ENCODE measurements at regions not wholly inside any gene's neighbourhood (a gene's known extent, or its start where the extent isn't known, plus 50 kb on each side); places are given as distances from the start of the nearest gene placed in this dataset.

DNA sequence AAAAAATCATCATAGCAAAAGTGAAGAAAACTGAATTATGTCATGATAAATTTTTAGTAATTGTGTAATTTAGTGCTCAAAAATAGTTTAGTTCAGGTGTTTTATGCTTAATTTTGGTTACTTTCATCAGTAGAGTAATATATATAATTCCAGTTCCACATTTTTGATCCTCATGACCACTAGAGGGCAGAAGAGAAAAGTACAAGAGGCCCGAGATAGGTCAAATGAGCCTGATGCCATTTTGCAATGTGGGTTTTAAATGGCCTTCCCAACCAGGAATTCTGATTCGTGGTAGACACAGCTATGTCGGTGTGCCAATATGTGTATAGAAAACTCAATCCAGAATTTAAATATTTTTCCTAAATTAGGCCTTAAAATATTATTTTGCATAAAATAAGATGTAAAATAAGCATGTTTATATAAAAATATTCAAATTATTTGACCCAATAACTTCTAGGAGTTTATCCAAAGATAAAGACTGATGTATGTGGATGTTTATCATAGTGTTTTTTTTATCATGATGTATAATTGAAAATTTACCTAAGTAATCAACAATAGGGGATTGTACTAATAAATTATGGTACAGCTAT lies 159.7 kb upstream of the RPS6KA2 start:
- Histone ChIP-seq H2BK120ac (ENCODE audit: low read depth, low read length, poor library complexity, severe bottlenecking) (no peak overlapping the region), H3T11ph (ENCODE audit: low read length) (no peak overlapping the region), H3K18ac (ENCODE audit: insufficient read length, low read depth, low read length) (no peak overlapping the region), H3K56ac (ENCODE audit: insufficient read length, low read depth, low read length) (no peak overlapping the region), H3K14ac (ENCODE audit: insufficient read depth, low read length) (no peak overlapping the region), H4K8ac (replicated peaks; ENCODE audit: insufficient read length, low read depth, low read length) (no peak overlapping the region), H2BK15ac (ENCODE audit: low read depth, low read length) (no peak overlapping the region), H3K23me2 (ENCODE audit: insufficient read length, low read depth, low read length, poor library complexity, severe bottlenecking) (no peaks in the 10 kb centered on the region), H2AK5ac (ENCODE audit: insufficient read length, low read length) (no peak overlapping the region), H3K27me3 (ENCODE audit: insufficient read depth, low read length) (no peaks in the 10 kb centered on the region), H3K9ac (ENCODE audit: extremely low read depth, insufficient read length, low read length) (no peak overlapping the region), H2BK20ac (ENCODE audit: low read depth, low read length, poor library complexity, severe bottlenecking) (no peak overlapping the region), H4K5ac (ENCODE audit: insufficient read length, low read depth, low read length) (no peak overlapping the region), H3K23ac (ENCODE audit: insufficient read length, low read depth, low read length) (no peak overlapping the region), H3K4ac (ENCODE audit: low read depth, low read length) (no peak overlapping the region), H2BK5ac (ENCODE audit: insufficient read length, low read length) (no peak overlapping the region), H2BK12ac (ENCODE audit: insufficient read length, low read depth, low read length) (no peak overlapping the region), H2AFZ (ENCODE audit: low read length) (no peak overlapping the region), H3K4me2 (ENCODE audit: insufficient read depth, insufficient read length, low read length) (no peak overlapping the region), H3K79me1 (ENCODE audit: insufficient read depth, low read depth, low read length, poor library complexity, severe bottlenecking) (no peaks in the 10 kb centered on the region), H3K79me2 (ENCODE audit: insufficient read depth, low read length) (no peaks in the 10 kb centered on the region), H4K91ac (ENCODE audit: insufficient read length, low read depth, low read length) (no peak overlapping the region), H3K9me3 (ENCODE audit: control insufficient read depth, low read depth, low read length) (no peaks in the 10 kb centered on the region), H3K27ac (ENCODE audit: insufficient read length, low read depth, low read length) (no peak overlapping the region), H4K20me1 (ENCODE audit: control insufficient read depth, insufficient read depth, insufficient read length) (no peaks in the 10 kb centered on the region), H3K4me1 (ENCODE audit: insufficient read depth, low read length) (no peaks in the 10 kb centered on the region)
- Mint-ChIP-seq H3K36me3 (ENCODE audit: insufficient read depth in 1 of 3, low read depth in 3 of 3) (peaks cover 2 to 17% (median 8%) of the 10 kb centered on the region in 3 experiments; a peak in 6 of 7 replicates), H3K9me3 (peaks cover 10 to 24% of the 10 kb centered on the region in 2 experiments), H3K27me3 (ENCODE audit: low read depth) (peaks cover 2% of the 10 kb centered on the region), H3K4me1 (no peaks in the 10 kb centered on the region), H3K4me3 (no peak overlapping the region), H3K27ac (no peak overlapping the region)
- WGBS (ENCODE audit: extremely low coverage, insufficient read length, low lambda C conversion rate): no CpG with 5 or more reads among the region's 3 CpGs
- no peak for DNase-seq
- TF ChIP-seq CTCF (conservative IDR thresholded peaks at IDR 0.05): peak; percentile 86

All from H9 (cell line).